ENCODE measurements at regions not wholly inside any gene's neighbourhood (a gene's known extent, or its start where the extent isn't known, plus 50 kb on each side); places are given as distances from the start of the nearest gene placed in this dataset.

GRCh38 chr5:5598547-5599113, 176.2 kb downstream of the ICE1 start:
- in situ Hi-C loops (cut with MboI; ENCODE audit: low sequenced_read_pairs, unreplicated experiment): no loop called here
- TF ChIP-seq CTCF (IDR thresholded peaks at IDR 0.05; ENCODE audit: borderline replicate concordance, control extremely low read depth, extremely low read depth, insufficient read depth, missing control alignments): no peak
- no peak for DNase-seq (ENCODE audit: low spot score)

GRCh38 chr5:5593391-5593790, 170.9 kb downstream of the ICE1 start:
- no peak for DNase-seq (ENCODE audit: low spot score)
- TF ChIP-seq CTCF (IDR thresholded peaks at IDR 0.05; ENCODE audit: borderline replicate concordance, control extremely low read depth, extremely low read depth, insufficient read depth, missing control alignments): no peak
- in situ Hi-C loops (cut with MboI; ENCODE audit: low sequenced_read_pairs, unreplicated experiment): no loop called here

GRCh38 chr5:5592541-5592940, 170.1 kb downstream of the ICE1 start:
- no peak for DNase-seq (ENCODE audit: low spot score)
- TF ChIP-seq CTCF (IDR thresholded peaks at IDR 0.05; ENCODE audit: borderline replicate concordance, control extremely low read depth, extremely low read depth, insufficient read depth, missing control alignments): no peak
- in situ Hi-C loops (cut with MboI; ENCODE audit: low sequenced_read_pairs, unreplicated experiment): no loop called here

GRCh38 chr5:5591567-5591966, 169.1 kb downstream of the ICE1 start:
- in situ Hi-C loops (cut with MboI; ENCODE audit: low sequenced_read_pairs, unreplicated experiment): no loop called here
- no peak for DNase-seq (ENCODE audit: low spot score)
- TF ChIP-seq CTCF (IDR thresholded peaks at IDR 0.05; ENCODE audit: borderline replicate concordance, control extremely low read depth, extremely low read depth, insufficient read depth, missing control alignments): no peak

GRCh38 chr5:5589857-5590256, 167.4 kb downstream of the ICE1 start:
- in situ Hi-C loops (cut with MboI; ENCODE audit: low sequenced_read_pairs, unreplicated experiment): no loop called here
- DNase-seq (ENCODE audit: low spot score): no peak
- TF ChIP-seq CTCF (IDR thresholded peaks at IDR 0.05; ENCODE audit: borderline replicate concordance, control extremely low read depth, extremely low read depth, insufficient read depth, missing control alignments): no peak

- no peak for DNase-seq (ENCODE audit: low spot score)
- in situ Hi-C loops (cut with MboI; ENCODE audit: low sequenced_read_pairs, unreplicated experiment): no loop called here
- TF ChIP-seq CTCF (IDR thresholded peaks at IDR 0.05; ENCODE audit: borderline replicate concordance, control extremely low read depth, extremely low read depth, insufficient read depth, missing control alignments): no peak
Observed at GRCh38 chr5:5588887-5589826, 166.7 kb downstream of the ICE1 start.

Measured in GM13976 (cell line).